Pancreas (tissue), 10 donors: ENCODE measurements at regions not wholly inside any gene's neighbourhood (a gene's known extent, or its start where the extent isn't known, plus 50 kb on each side); places are given as distances from the start of the nearest gene placed in this dataset.

Experiments
- ATAC-seq, 4 donors: fragments of 200-7000 bp; cut with Tn5 transposase; one replicate each; pipeline versions ENCODE4 v1.8.0 to v1.9.1; 2020; ENCODE audit warnings: mild to moderate bottlenecking in 4 of 4, moderate library complexity in 4 of 4
- DNase-seq, 6 donors: peaks; one replicate each; pipeline ENCODE4 v3.0.0-alpha.2; 2020
- FAIRE-seq: peaks from 2 replicates; lab custom pipeline; 2012; peaks lifted over from hg19 to GRCh38; lab: Jason Lieb, UNC
- H3K27ac ChIP-seq, 4 donors: fragments of 200-600 bp; sonication (generic); 1 replicate in 3 of 4; 2 replicates in 1 of 4; pipeline versions ENCODE4 v1.5.0 to v1.8.0; 2020
- H3K27me3 ChIP-seq, 4 donors: fragments of 200-600 bp; one replicate each; pipeline ENCODE4 v1.8.0; 2021
- H3K36me3 ChIP-seq, 3 donors: fragments of 200-600 bp; sonication (generic) in 1 of 3; one replicate each; pipeline versions ENCODE4 v1.5.0 to v1.8.0; 2020 to 2021
- H3K4me1 ChIP-seq, 3 donors: fragments of 200-600 bp; one replicate each; pipeline ENCODE4 v1.8.0; 2021
- H3K4me3 ChIP-seq, 4 donors: fragments of 200-600 bp; sonication (generic) in 2 of 4; one replicate each; pipeline versions ENCODE4 v1.5.0 to v1.8.0; 2020 to 2021
- H3K9me3 ChIP-seq, 4 donors: fragments of 200-600 bp; one replicate each; pipeline ENCODE4 v1.8.0; 2021
- CTCF ChIP-seq, 4 donors: fragments of 200-600 bp; sonication (generic) in 3 of 4; IDR thresholded peaks; one replicate each; pipeline versions ENCODE4 v1.5.0 to v1.8.0; 2021; ENCODE audit warnings: antibody characterized with exemption in 4 of 4
- WGBS, 2 donors: extraction: QIAGEN DNeasy Blood & Tissue Kit; methylation state at CpG; one replicate each; pipeline ENCODE4 v1.1.7; 2013; 5-methylcytosine and 5-hydroxymethylcytosine counted together
- intact Hi-C, 3 donors: fragments of 100-400 bp; cut with DNase I; formaldehyde crosslinking; loops; one replicate each; pipeline versions ENCODE4 v1.11.1 to v1.14.2; 2022
- donor health status: healthy with polysubstance abuse.
- donor health status: DM: no; HTN: no; CAD: no; lungs with moderate emphysema.
- donor health status: DM: no; HTN: no; CAD: no.
- donor health status: control.
- donor health status: control.
- donor health status: Bipolar disorder and iron deficiency.
- donor health status: DM: yes; HTN: yes; CAD: no.
- donor health status: DM: no; HTN: no; CAD: no.
- donor health status: DM: no; HTN: no; CAD: no.
- donor health status: DM: yes; HTN: yes; CAD: no.

- no peak for ATAC-seq
- no peak for TF ChIP-seq CTCF (IDR thresholded peaks at IDR 0.05)
- WGBS, 2 donors: 88 to 94% methylated on average over 7 of the region's 7 CpGs
- FAIRE-seq: no peak
- Histone ChIP-seq H3K36me3 (no peaks in the 10 kb centered on the region), H3K27me3 (no peaks in the 10 kb centered on the region), H3K4me3 (no peak overlapping the region), H3K4me1 (no peaks in the 10 kb centered on the region), H3K27ac (no peak overlapping the region), H3K9me3 (no peaks in the 10 kb centered on the region)
- DNase-seq: no peak
- intact Hi-C loops: no loop called here
These were observed 371.5 kb upstream of the SLC30A5 start for GRCh38 chr5:68722357-68722756.

- H3K9me3 ChIP-seq: no peaks in the 10 kb centered on the region
- H3K4me1 ChIP-seq: peaks cover 0 to 7% (median 0%) of the 10 kb centered on the region in 3 donors
- DNase-seq: no peak
- WGBS, 2 donors: 70 to 82% methylated on average over 7 of the region's 7 CpGs
- no peak for ATAC-seq
- H3K4me3 ChIP-seq: no peak overlapping the region
- H3K36me3 ChIP-seq: no peaks in the 10 kb centered on the region
- no peak for TF ChIP-seq CTCF (IDR thresholded peaks at IDR 0.05)
- intact Hi-C loops: no loop called here
- no peaks in the 10 kb centered on the region for H3K27me3 ChIP-seq
- no peak for FAIRE-seq
- H3K27ac ChIP-seq: no peak overlapping the region
These were observed 367.7 kb upstream of the SLC30A5 start for GRCh38 chr5:68725905-68726683.

DNA sequence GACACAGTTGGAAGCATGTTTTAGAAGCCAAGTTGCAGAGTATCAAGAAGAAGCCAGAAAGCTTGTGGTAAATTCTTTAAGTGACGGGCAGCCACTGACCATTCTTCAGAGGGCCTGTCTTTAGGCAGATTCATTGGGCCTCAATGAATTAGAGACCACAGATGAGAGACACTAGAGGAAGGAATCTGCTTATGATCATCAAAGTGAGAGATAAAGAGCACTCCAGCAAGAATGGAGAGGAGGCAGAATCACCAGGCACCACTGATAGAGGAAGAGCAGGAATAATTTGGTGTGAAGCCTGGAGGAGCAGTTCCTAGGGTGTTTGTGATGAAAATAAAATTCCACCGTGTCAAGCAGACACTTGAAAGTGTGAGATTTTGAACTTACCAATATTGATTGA lies 365.9 kb upstream of the SLC30A5 start:
- no peak overlapping the region for H3K27ac ChIP-seq
- intact Hi-C loops: no loop called here
- WGBS, 2 donors: 84 to 88% methylated on average over 2 of the region's 2 CpGs
- no peak for FAIRE-seq
- no peaks in the 10 kb centered on the region for H3K36me3 ChIP-seq
- H3K4me3 ChIP-seq: no peak overlapping the region
- no peaks in the 10 kb centered on the region for H3K9me3 ChIP-seq
- TF ChIP-seq CTCF (IDR thresholded peaks at IDR 0.05): no peak
- DNase-seq: no peak
- no peaks in the 10 kb centered on the region for H3K27me3 ChIP-seq
- ATAC-seq: no peak
- H3K4me1 ChIP-seq: peaks cover 0 to 7% (median 0%) of the 10 kb centered on the region in 3 donors

DNA sequence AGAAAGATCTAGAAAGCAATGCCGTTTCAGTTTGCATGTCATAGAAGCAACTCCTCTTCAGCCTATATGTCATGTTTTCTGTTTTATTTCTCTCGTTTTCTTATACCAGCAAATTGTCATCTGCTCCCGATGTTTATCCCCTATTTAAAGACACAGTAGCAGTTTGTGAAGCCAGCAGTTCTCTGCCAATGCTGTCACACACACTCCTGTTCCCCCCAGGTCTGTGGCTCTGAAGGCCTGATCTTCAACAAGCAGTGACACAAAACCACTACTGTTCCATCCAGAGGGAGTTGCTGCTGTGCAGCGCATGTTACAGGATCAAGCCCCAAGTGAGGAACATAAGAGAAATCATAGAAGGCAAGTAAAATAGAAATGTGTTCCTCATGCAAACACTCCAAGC lies 364.1 kb upstream of the SLC30A5 start:
- WGBS, 2 donors: 54 to 67% methylated on average over 4 of the region's 4 CpGs
- intact Hi-C loops: no loop called here
- TF ChIP-seq CTCF (IDR thresholded peaks at IDR 0.05): no peak

More for the DNA sequence above, 364.1 kb upstream of the SLC30A5 start:
- ATAC-seq (no peak), FAIRE-seq (no peak), DNase-seq (no peak)
- Histone ChIP-seq H3K27ac (peak overlapping the region in 1 of 4 donors; percentile 34), H3K4me1 (peaks cover 0 to 7% (median 0%) of the 10 kb centered on the region in 3 donors), H3K27me3 (no peaks in the 10 kb centered on the region), H3K9me3 (no peaks in the 10 kb centered on the region), H3K36me3 (no peaks in the 10 kb centered on the region), H3K4me3 (no peak overlapping the region)
